Calu3 (cell line): ENCODE measurements at regions not wholly inside any gene's neighbourhood (a gene's known extent, or its start where the extent isn't known, plus 50 kb on each side); places are given as distances from the start of the nearest gene placed in this dataset.

Experiments
- BruUV-seq: library from RNA; stranded (reverse); fragments of 400-500 nt; replicated peaks from 2 replicates; lab custom pipeline; 2021; lab: Mats Ljungman, UMichigan
- CTCF ChIA-PET: fragments of 300-600 bp; sonication (Branson Sonifier 250); formaldehyde crosslinking; loops from one replicate; lab custom pipeline; 2022; ENCODE audit warnings: antibody characterized with exemption; lab: Charles Lee
- DNase-seq: peaks from one replicate; pipeline ENCODE4 v3.0.0; 2022
- H3K27ac Mint-ChIP-seq: one replicate; pipeline ENCODE4 v1.8.0; 2022; ENCODE audit warnings: mixed read lengths; ENCODE audit not compliant: unreplicated experiment
- H3K27me3 Mint-ChIP-seq: one replicate; pipeline ENCODE4 v1.8.0; 2022; ENCODE audit warnings: mixed read lengths; ENCODE audit not compliant: unreplicated experiment
- H3K36me3 Mint-ChIP-seq: one replicate; pipeline ENCODE4 v1.8.0; 2022; ENCODE audit warnings: mild to moderate bottlenecking, moderate library complexity, mixed read lengths; ENCODE audit not compliant: insufficient read depth, unreplicated experiment
- H3K4me1 Mint-ChIP-seq: one replicate; pipeline ENCODE4 v1.8.0; 2022; ENCODE audit warnings: mild to moderate bottlenecking, low read depth, mixed read lengths; ENCODE audit not compliant: unreplicated experiment
- H3K4me3 Mint-ChIP-seq: one replicate; pipeline ENCODE4 v1.8.0; 2022; ENCODE audit warnings: mild to moderate bottlenecking, low read depth, moderate library complexity, mixed read lengths; ENCODE audit not compliant: unreplicated experiment
- H3K9me3 Mint-ChIP-seq: one replicate; pipeline ENCODE4 v1.8.0; 2022; ENCODE audit warnings: low read depth, mixed read lengths; ENCODE audit not compliant: unreplicated experiment
- CTCF ChIP-seq: fragments of 200-600 bp; IDR thresholded peaks from one replicate; pipeline ENCODE4 v1.8.0; 2022; ENCODE audit warnings: antibody characterized with exemption; ENCODE audit not compliant: unreplicated experiment
- intact Hi-C: fragments of 100-400 bp; cut with micrococcal nuclease; formaldehyde crosslinking; loops from one replicate; pipeline ENCODE4 v1.10.0; 2022; ENCODE audit not compliant: unreplicated experiment

GRCh38 chr2:128738446-128739110 is 419.9 kb upstream of the HS6ST1 start:
- no peaks in the 10 kb centered on the region for H3K9me3 Mint-ChIP-seq
- no TSS peak for BruUV-seq
- H3K36me3 Mint-ChIP-seq = no peaks in the 10 kb centered on the region
- no peaks in the 10 kb centered on the region for H3K4me1 Mint-ChIP-seq
- H3K4me3 Mint-ChIP-seq = no peak overlapping the region
- intact Hi-C loops = no loop called here
- no peak for TF ChIP-seq CTCF
- peaks cover 10% of the 10 kb centered on the region for H3K27me3 Mint-ChIP-seq
- H3K27ac Mint-ChIP-seq = no peak overlapping the region
- no peak for DNase-seq
- CTCF ChIA-PET = no interaction called here

DNA sequence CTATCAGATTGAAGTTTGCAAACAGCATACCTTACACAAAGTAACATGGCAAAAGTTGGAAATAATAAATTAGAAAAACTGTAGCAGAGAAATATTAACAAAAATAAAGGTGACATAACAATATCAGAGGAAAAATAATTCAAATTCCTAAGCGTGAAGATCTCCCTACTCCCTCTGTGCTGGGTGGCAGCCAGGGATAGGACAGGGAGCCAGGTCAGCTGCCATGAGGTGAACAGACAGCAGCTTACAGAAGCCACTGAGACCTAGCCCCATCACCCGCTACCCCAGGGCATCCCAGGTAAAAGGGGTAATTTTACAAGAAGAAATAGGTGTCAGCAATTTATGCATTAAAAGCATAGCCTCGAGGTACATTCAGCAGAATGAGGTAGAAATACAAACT is 423.8 kb upstream of the HS6ST1 start:
- peaks cover 10% of the 10 kb centered on the region for H3K27me3 Mint-ChIP-seq
- H3K9me3 Mint-ChIP-seq = no peaks in the 10 kb centered on the region
- no peak overlapping the region for H3K4me3 Mint-ChIP-seq
- no TSS peak for BruUV-seq
- intact Hi-C loops = no loop called here
- no peak for DNase-seq
- no peak for TF ChIP-seq CTCF
- H3K27ac Mint-ChIP-seq = no peak overlapping the region
- CTCF ChIA-PET = no interaction called here
- H3K36me3 Mint-ChIP-seq = no peaks in the 10 kb centered on the region
- H3K4me1 Mint-ChIP-seq = peaks cover 9% of the 10 kb centered on the region

- DNase-seq = no peak
- peaks cover 9% of the 10 kb centered on the region for H3K4me1 Mint-ChIP-seq
- no peaks in the 10 kb centered on the region for H3K9me3 Mint-ChIP-seq
- no peaks in the 10 kb centered on the region for H3K27me3 Mint-ChIP-seq
- TF ChIP-seq CTCF = no peak
- no peaks in the 10 kb centered on the region for H3K36me3 Mint-ChIP-seq
- H3K4me3 Mint-ChIP-seq = no peak overlapping the region
- no TSS peak for BruUV-seq
- CTCF ChIA-PET = interaction anchor here (0.5 kb wide), 1 partner anchor 23 kb away, joined by 3 read pairs; no protein-coding TSS in a partner anchor
- no peak overlapping the region for H3K27ac Mint-ChIP-seq
- intact Hi-C loops = no loop called here
These were observed 427.3 kb upstream of the HS6ST1 start for GRCh38 chr2:128745946-128746345.

DNA sequence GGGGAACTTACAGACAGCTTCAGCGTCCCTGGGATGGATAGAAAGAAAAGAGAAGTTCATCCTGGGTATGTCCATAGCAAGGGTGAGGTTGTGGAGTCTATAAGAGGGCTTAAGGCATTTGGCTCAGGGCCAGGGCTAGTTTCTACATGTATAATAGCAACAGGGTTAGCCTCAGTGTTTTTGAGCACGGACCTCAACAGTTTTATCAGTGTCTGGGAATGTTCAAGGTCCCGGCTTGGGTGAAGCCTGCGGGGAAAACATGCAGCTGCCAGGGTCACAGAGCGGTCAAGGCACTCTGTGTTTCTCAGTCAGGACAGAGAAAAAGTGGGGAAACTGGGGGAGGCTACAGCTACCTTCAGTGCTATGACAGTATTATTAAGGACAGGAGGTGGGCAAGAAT is 427.7 kb upstream of the HS6ST1 start:
- no TSS peak for BruUV-seq
- Mint-ChIP-seq H3K27ac (peak overlapping the region; percentile 36), H3K36me3 (no peaks in the 10 kb centered on the region), H3K27me3 (no peaks in the 10 kb centered on the region), H3K9me3 (no peaks in the 10 kb centered on the region), H3K4me3 (peak overlapping the region; percentile 28), H3K4me1 (peaks cover 9% of the 10 kb centered on the region)
- CTCF ChIA-PET = interaction anchor here (0.5 kb wide), 1 partner anchor 22 kb away, joined by 3 read pairs; no protein-coding TSS in a partner anchor
- DNase-seq = peak; percentile 57
- TF ChIP-seq CTCF = no peak
- intact Hi-C loops = no loop called here
